ENCODE measurements at regions not wholly inside any gene's neighbourhood (a gene's known extent, or its start where the extent isn't known, plus 50 kb on each side); places are given as distances from the start of the nearest gene placed in this dataset.
"Not testable (repeated sequence)": the region's sequence is repeated elsewhere in the genome, so short reads cannot be mapped to it uniquely, and the experiment has no call there.

DNA sequence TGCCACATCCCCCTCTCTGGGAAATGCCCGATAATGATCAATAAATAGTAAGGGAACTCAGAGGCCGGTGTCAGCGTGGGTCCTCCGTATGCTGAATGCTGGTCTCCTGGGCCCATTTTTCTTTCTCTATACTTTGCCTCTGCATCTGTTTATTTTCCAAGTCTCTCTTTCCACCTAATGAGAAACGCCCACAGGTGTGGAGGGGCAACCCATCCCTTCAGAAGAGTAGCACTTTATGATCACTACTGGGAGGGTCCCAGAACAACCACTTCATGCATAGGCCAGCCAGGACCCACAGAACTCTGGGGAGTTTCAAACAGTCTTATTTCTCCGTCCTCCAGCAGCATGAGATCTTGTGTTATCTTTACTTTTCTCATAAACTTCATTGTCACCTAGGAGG is 100.1 kb downstream of the CEP44 start (continued):
- TF ChIP-seq YY1 (IDR thresholded peaks at IDR 0.05; ENCODE audit: low read depth, low read length) (no peak), POLR2A (IDR thresholded peaks at IDR 0.05; ENCODE audit: control extremely low read depth in 1 of 2, low read depth in 2 of 2, low read length in 2 of 2) (no peak)

DNA sequence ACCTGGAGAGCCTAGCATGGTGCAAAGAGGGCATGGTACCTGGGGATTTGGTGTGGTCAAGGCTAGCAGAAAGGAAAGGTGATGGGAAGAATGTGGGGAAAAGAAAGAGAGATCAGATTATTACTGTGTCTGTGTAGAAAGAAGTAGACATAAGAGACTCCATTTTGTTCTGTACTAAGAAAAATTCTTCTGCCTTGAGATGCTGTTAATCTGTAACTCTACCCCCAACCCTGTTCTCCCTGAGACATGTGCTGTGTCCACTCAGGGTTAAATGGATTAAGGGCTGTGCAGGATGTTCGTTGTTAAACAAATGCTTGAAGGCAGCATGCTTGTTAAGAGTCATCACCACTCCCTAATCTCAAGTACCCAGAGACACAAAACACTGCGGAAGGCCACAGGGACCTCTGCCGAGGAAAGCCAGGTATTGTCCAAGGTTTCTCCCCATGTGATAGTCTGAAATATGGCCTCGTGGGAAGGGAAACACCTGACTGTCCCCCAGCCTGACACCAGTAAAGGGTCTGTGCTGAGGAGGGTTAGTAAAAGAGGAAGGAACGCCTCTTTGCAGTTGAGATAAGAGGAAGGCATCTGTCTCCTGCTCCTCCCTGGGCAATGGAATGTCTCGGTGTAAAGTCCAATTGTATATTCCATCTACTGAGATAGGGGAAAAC is 99.4 kb downstream of the CEP44 start:
- H3K9ac ChIP-seq (replicated peaks in 1 of 4; ENCODE audit: extremely low read depth in 1 of 4, low read depth in 3 of 4, low read length in 3 of 4); H2AK5ac ChIP-seq (ENCODE audit: low read depth, low read length); H4K5ac ChIP-seq (ENCODE audit: insufficient read length, low read depth, low read length); H3K79me2 ChIP-seq (ENCODE audit: control insufficient read depth in 1 of 2, insufficient read depth in 2 of 2, low read length in 2 of 2); H3K14ac ChIP-seq (ENCODE audit: insufficient read length); DNase-seq (ENCODE audit: low read depth in 1 of 2, low spot score in 2 of 2); H4K8ac ChIP-seq (ENCODE audit: extremely low read depth, insufficient read depth, low read length); H2BK120ac ChIP-seq (replicated peaks; ENCODE audit: low read depth, low read length); H3K23ac ChIP-seq (ENCODE audit: insufficient read length); H2BK5ac ChIP-seq (ENCODE audit: low read depth, low read length); H4K20me1 ChIP-seq (replicated peaks in 1 of 2; ENCODE audit: control insufficient read depth in 1 of 2, insufficient read depth in 2 of 2, low read length in 2 of 2); H3K27me3 ChIP-seq (replicated peaks in 1 of 4; ENCODE audit: control insufficient read depth in 3 of 4, extremely low read depth in 1 of 4, insufficient read depth in 3 of 4, low read length in 3 of 4); H3K79me1 ChIP-seq (ENCODE audit: low read depth, low read length); H3K18ac ChIP-seq (ENCODE audit: extremely low read depth, low read length); H4K91ac ChIP-seq (replicated peaks; ENCODE audit: insufficient read length, low read length); H2AFZ ChIP-seq (ENCODE audit: low read length); H3K9me3 ChIP-seq (ENCODE audit: insufficient read depth in 2 of 2, low read depth in 1 of 2, low read length in 1 of 2); H3K23me2 ChIP-seq (ENCODE audit: low read depth, low read length); CTCF ChIA-PET (ENCODE audit: partially characterized antibody); H3K4ac ChIP-seq (replicated peaks; ENCODE audit: insufficient read length, low read depth, low read length); H2BK20ac ChIP-seq (ENCODE audit: low read length); POLR2A ChIA-PET (ENCODE audit: partially characterized antibody); H2BK15ac ChIP-seq (ENCODE audit: low read length); H3K27ac ChIP-seq (ENCODE audit: low read depth, low read length); H2BK12ac ChIP-seq (ENCODE audit: low read depth, low read length); H3K56ac ChIP-seq (replicated peaks; ENCODE audit: insufficient read length, low read depth, low read length); FAIRE-seq; H3K4me3 ChIP-seq (ENCODE audit: extremely low read depth in 1 of 4, insufficient read depth in 2 of 4, low read depth in 3 of 4, low read length in 4 of 4); H3K36me3 ChIP-seq (ENCODE audit: control insufficient read depth in 2 of 4, insufficient read depth in 4 of 4, low read length in 3 of 4); H3K4me2 ChIP-seq (ENCODE audit: insufficient read depth in 1 of 2, low read depth in 2 of 2, low read length in 2 of 2): not testable (repeated sequence)
- WGBS, 2 experiments (ENCODE audit: extremely low coverage in 1 of 2, insufficient coverage in 1 of 2, insufficient read length in 1 of 2, insufficient replicate concordance in 2 of 2, low coverage in 1 of 2, low lambda C conversion rate in 2 of 2, missing lambda C conversion rate in 1 of 2) = 75% methylated on average over 6 of the region's 6 CpGs; no CpG with 5 or more reads in 1 of the 2 experiments
- H3K4me1 ChIP-seq (replicated peaks in 1 of 4; ENCODE audit: control insufficient read depth in 3 of 4, insufficient read depth in 4 of 4, low read length in 3 of 4) = peaks cover 0 to 17% (median 5%) of the 10 kb centered on the region in 4 experiments; a peak in 5 of 7 replicates
